ENCODE measurements at regions not wholly inside any gene's neighbourhood (a gene's known extent, or its start where the extent isn't known, plus 50 kb on each side); places are given as distances from the start of the nearest gene placed in this dataset.
"Not testable (repeated sequence)": the region's sequence is repeated elsewhere in the genome, so short reads cannot be mapped to it uniquely, and the experiment has no call there.

DNA sequence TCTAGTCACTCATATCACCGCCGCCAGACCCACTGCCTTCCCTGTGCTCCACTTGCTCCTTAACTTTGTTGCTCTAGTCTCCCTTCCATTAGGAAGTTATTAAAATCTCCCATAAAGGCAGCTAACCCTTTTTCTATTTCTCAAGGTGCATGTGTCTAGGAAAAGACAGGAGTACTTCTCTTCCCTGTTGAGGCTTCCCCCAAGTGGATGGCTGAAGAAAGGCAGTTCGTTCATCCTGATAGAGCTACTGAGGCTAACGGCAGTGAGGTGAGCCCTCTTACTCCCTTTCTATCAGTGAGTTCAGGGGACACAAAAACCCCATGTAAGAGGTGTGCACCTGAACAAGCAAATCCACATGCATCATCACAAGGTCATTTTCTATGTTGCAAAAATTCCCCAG, 397.8 kb downstream of the IGSF11 start:
- DNase-seq (ENCODE audit: low read depth): peak; percentile 7
- H3K4me3 ChIP-seq (ENCODE audit: low read depth, low read length): no peak overlapping the region
- TF ChIP-seq, protein P1, sequence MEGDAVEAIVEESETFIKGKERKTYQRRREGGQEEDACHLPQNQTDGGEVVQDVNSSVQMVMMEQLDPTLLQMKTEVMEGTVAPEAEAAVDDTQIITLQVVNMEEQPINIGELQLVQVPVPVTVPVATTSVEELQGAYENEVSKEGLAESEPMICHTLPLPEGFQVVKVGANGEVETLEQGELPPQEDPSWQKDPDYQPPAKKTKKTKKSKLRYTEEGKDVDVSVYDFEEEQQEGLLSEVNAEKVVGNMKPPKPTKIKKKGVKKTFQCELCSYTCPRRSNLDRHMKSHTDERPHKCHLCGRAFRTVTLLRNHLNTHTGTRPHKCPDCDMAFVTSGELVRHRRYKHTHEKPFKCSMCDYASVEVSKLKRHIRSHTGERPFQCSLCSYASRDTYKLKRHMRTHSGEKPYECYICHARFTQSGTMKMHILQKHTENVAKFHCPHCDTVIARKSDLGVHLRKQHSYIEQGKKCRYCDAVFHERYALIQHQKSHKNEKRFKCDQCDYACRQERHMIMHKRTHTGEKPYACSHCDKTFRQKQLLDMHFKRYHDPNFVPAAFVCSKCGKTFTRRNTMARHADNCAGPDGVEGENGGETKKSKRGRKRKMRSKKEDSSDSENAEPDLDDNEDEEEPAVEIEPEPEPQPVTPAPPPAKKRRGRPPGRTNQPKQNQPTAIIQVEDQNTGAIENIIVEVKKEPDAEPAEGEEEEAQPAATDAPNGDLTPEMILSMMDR (IDR thresholded peaks at IDR 0.05; ENCODE audit: low read depth, low read length): peak; percentile 27
- TF ChIP-seq, protein P2, sequence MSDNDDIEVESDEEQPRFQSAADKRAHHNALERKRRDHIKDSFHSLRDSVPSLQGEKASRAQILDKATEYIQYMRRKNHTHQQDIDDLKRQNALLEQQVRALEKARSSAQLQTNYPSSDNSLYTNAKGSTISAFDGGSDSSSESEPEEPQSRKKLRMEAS (IDR thresholded peaks at IDR 0.05; ENCODE audit: low read depth, low read length): no peak

DNA sequence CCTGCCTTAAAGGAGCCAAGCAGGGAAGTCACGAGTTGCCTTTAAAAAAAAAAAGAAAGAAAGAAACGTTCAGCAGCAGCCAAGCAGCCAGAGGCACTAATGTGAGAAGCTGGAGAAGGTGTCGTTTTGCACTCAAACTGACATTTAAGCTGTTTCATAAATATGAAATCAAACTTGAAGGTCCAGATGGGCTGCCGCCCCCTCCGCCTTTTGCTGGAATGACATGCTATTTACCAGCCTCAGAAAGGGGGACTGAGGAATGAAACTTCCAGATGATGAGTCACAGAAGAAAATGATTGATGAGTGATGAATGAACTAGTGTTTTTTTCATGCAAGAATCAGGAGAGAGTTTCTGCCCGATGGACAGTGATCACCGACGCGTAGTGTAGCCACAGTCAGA, 396.8 kb downstream of the IGSF11 start:
- no peak for DNase-seq (ENCODE audit: low read depth)
- TF ChIP-seq, protein P1 (IDR thresholded peaks at IDR 0.05; ENCODE audit: low read depth, low read length): no peak
- TF ChIP-seq MYC (IDR thresholded peaks at IDR 0.05; ENCODE audit: low read depth, low read length) (no peak), POLR2A (IDR thresholded peaks at IDR 0.05; ENCODE audit: extremely low read depth, insufficient read length) (no peak)
- TF ChIP-seq, protein P2 (IDR thresholded peaks at IDR 0.05; ENCODE audit: low read depth, low read length): no peak
- H3K4me3 ChIP-seq (ENCODE audit: low read depth, low read length): no peak overlapping the region

DNA sequence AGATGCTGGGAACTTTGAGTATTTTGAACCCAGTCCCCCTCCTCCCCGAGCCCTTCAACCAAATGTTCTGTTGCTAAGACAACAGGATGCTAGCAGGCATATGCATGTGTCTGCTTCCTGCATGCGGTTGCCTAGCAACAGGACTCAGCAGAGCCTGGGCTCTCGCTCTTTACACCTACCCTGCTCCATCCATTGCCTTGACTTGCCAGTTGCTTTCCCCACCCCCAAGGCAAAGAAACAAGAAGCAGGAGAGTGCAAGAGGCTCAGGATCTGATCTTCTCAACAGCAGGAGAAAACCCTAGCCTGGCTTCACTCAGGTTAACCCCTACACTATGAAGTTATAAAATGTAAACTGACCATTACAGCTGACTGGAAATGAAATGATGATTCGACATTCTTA, 393.0 kb downstream of the IGSF11 start:
- no peak for DNase-seq (ENCODE audit: low read depth)
- H3K4me3 ChIP-seq (ENCODE audit: low read depth, low read length): no peak overlapping the region
- TF ChIP-seq, protein P2 (IDR thresholded peaks at IDR 0.05; ENCODE audit: low read depth, low read length): no peak
- TF ChIP-seq, protein P1 (IDR thresholded peaks at IDR 0.05; ENCODE audit: low read depth, low read length): no peak
- TF ChIP-seq POLR2A (IDR thresholded peaks at IDR 0.05; ENCODE audit: extremely low read depth, insufficient read length) (no peak), MYC (IDR thresholded peaks at IDR 0.05; ENCODE audit: low read depth, low read length) (no peak)

DNA sequence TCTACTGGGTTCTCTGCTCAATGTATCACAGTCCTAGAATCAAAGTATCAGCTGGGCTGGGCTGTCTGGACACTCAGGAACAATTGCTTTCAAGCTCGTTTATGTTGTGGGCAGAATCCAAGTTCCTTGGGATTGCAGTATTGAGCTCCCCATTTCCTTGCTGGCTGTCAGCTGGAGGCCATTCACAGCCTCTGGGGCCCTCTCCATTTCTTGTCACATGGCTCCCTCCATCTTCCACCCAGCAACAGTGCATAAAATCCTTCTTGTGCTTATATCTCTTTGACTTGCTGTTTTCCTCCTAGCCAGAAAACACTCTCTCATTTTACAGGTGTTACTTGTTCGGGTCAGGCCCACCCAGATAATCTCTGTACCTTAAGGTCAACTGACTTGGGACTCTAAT, 363.5 kb downstream of the IGSF11 start:
- no peak for TF ChIP-seq MYC (IDR thresholded peaks at IDR 0.05; ENCODE audit: low read depth, low read length)
- TF ChIP-seq, protein P2 (IDR thresholded peaks at IDR 0.05; ENCODE audit: low read depth, low read length): no peak
- DNase-seq (ENCODE audit: low read depth): no peak
- no peak overlapping the region for H3K4me3 ChIP-seq (ENCODE audit: low read depth, low read length)

DNA sequence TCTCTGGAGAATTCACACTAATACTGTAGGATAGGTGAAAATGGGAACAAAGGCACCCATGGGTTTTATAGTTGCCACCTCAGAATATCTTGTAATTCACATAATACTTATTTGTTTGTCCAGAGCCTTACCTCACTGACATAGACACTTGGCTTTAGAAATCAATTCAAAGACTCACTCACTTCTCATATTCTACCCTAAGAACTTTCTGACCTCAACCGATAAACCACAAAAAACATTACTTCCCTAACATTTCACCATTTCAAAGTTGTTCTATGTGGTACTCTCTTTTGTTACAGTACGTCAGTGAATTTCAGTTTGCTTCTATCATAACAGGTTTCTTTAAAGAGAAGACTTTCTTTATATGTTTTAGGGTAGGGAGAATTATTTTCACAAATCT, 359.3 kb downstream of the IGSF11 start:
- TF ChIP-seq MYC (IDR thresholded peaks at IDR 0.05; ENCODE audit: low read depth, low read length) (no peak), POLR2A (IDR thresholded peaks at IDR 0.05; ENCODE audit: extremely low read depth, insufficient read length) (no peak)
- TF ChIP-seq, protein P1 (IDR thresholded peaks at IDR 0.05; ENCODE audit: low read depth, low read length): no peak
- TF ChIP-seq, protein P2 (IDR thresholded peaks at IDR 0.05; ENCODE audit: low read depth, low read length): no peak
- no peak overlapping the region for H3K4me3 ChIP-seq (ENCODE audit: low read depth, low read length)
- peak; percentile 4 for DNase-seq (ENCODE audit: low read depth)

DNA sequence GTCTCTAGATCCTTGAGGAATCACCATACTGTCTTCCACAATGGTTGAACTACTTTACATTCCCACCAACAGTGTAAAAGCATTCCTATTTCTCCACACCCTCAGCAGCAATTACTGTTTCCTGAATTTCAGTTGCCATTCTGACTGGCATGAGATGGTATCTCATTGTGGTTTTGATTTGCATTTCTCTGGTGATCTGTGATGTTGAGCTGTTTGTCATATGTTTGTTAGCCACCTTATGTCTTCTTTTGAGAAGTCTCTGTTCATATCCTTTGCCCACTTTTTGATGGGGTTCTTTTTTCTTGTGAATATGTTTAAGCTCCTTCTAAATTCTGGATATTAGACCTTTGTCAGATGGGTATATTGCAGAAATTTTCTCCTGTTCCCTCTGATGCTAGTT, 356.0 kb downstream of the IGSF11 start:
- DNase-seq (ENCODE audit: low read depth); H3K4me3 ChIP-seq (ENCODE audit: low read depth, low read length): not testable (repeated sequence)

DNA sequence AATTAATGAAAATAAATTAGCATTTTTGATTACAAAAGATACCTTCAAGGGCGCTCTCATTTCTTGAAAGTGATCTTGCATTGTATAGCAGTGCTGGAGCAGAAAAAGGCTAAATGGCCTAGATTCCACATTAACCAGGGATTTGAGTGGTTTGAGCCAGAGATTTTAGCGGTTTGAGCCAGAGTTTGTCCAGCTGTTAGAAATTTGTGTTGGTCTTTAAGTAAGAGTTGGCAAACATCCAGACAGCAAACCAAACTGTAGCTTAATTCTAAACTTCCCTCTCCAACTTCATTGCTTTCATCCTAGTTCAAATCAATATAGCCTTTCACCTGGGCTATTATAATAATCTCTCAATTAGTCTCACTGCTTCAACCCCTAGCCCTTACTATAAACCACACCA, 351.7 kb downstream of the IGSF11 start:
- DNase-seq (ENCODE audit: low read depth): no peak
- TF ChIP-seq POLR2A (IDR thresholded peaks at IDR 0.05; ENCODE audit: extremely low read depth, insufficient read length): no peak
- TF ChIP-seq, protein P1 (IDR thresholded peaks at IDR 0.05; ENCODE audit: low read depth, low read length): no peak
- no peak for TF ChIP-seq MYC (IDR thresholded peaks at IDR 0.05; ENCODE audit: low read depth, low read length)
- TF ChIP-seq, protein P2 (IDR thresholded peaks at IDR 0.05; ENCODE audit: low read depth, low read length): no peak
- H3K4me3 ChIP-seq (ENCODE audit: low read depth, low read length): no peak overlapping the region
